HepG2 (cell line): ENCODE measurements at regions not wholly inside any gene's neighbourhood (a gene's known extent, or its start where the extent isn't known, plus 50 kb on each side); places are given as distances from the start of the nearest gene placed in this dataset.

Experiments
- EP300 ChIP-seq, 3 experiments: sonication (generic) in 1 of 3; formaldehyde crosslinking in 1 of 3; IDR thresholded peaks; 2 replicates each; pipeline versions ENCODE4 v1.5.1 to v1.6.1; 2011 to 2020; ENCODE audit warnings: low read depth in 2 of 3, low read length in 2 of 3, borderline replicate concordance in 1 of 3, improper control_type of control experiment in 1 of 3, mild to moderate bottlenecking in 1 of 3, missing genetic modification reagents in 1 of 3, moderate library complexity in 1 of 3
- HOMEZ ChIP-seq: IDR thresholded peaks from 2 replicates; pipeline ENCODE4 v1.6.1; 2016; ENCODE audit warnings: low read depth
- ISL2 ChIP-seq: sonication (generic); formaldehyde crosslinking; IDR thresholded peaks from 2 replicates; pipeline ENCODE4 v1.5.0; 2020; ENCODE audit warnings: missing genetic modification reagents
- ZMYM3 ChIP-seq: sonication (generic); formaldehyde crosslinking; IDR thresholded peaks from 2 replicates; pipeline ENCODE4 v1.5.1; 2020; ENCODE audit warnings: mild to moderate bottlenecking, missing genetic modification reagents
- ZNF251 ChIP-seq: sonication (generic); formaldehyde crosslinking; IDR thresholded peaks from 2 replicates; pipeline ENCODE4 v1.9.0; 2021; ENCODE audit warnings: mild to moderate bottlenecking, missing genetic modification reagents

GRCh38 chr12:74429535-74429934, 108.1 kb upstream of the ATXN7L3B start:
- no peak for TF ChIP-seq ZMYM3 (CRISPR knock-in tag)
- no peak for TF ChIP-seq HOMEZ
- TF ChIP-seq EP300 (IDR thresholded peaks at IDR 0.05; ENCODE audit: low read depth in 2 of 2, low read length in 2 of 2): no peak
- no peak for TF ChIP-seq EP300 (CRISPR knock-in tag; IDR thresholded peaks at IDR 0.05; ENCODE audit: borderline replicate concordance)
- no peak for TF ChIP-seq ZNF251 (CRISPR knock-in tag)
- TF ChIP-seq ISL2 (CRISPR knock-in tag): no peak
